NT2/D1 (cell line): ENCODE measurements at regions not wholly inside any gene's neighbourhood (a gene's known extent, or its start where the extent isn't known, plus 50 kb on each side); places are given as distances from the start of the nearest gene placed in this dataset.

Experiments
- SUZ12 ChIP-seq: IDR thresholded peaks from 2 replicates; pipeline ENCODE4 v1.6.1; 2011; ENCODE audit not compliant: insufficient read length, insufficient read depth; ENCODE audit errors: extremely low read depth
- ZNF274 ChIP-seq: IDR thresholded peaks from 2 replicates; pipeline ENCODE4 v1.6.1; 2011; ENCODE audit warnings: mild to moderate bottlenecking, low read depth, low read length

DNA sequence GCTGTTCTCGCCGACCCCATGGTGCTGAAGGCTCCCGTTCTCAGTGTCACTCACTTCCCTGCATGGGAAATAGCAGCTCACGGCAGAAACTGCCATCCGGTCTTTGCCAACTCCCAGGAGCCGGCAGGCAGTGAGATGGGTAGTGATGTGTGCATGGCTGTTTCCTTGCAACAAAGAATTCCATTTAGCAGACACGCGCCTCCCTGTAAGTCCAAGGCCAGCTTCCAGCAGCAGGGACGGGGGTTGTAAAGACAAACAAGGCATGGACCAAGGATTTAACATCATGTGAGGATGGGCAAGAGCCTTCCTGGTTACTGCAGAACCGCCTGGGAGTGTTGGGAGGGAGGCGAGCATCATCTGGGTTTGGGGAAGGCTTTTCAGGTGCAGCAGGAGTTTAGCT, 273.1 kb downstream of the GLRX3 start:
- no peak for TF ChIP-seq ZNF274
- no peak for TF ChIP-seq SUZ12
